GM19351 (cell line): ENCODE measurements at regions not wholly inside any gene's neighbourhood (a gene's known extent, or its start where the extent isn't known, plus 50 kb on each side); places are given as distances from the start of the nearest gene placed in this dataset.
"Not testable (repeated sequence)": the region's sequence is repeated elsewhere in the genome, so short reads cannot be mapped to it uniquely, and the experiment has no call there.

ENCODE experiments used
- ATAC-seq: cut with Tn5 transposase; IDR thresholded peaks from one replicate; pipeline ENCODE4 v1.9.1; 2021; ENCODE audit warnings: mild to moderate bottlenecking, moderate library complexity; ENCODE audit not compliant: unreplicated experiment

GRCh38 chr4:42205541-42205940 is 53.1 kb upstream of the BEND4 start:
- no peak for ATAC-seq

DNA sequence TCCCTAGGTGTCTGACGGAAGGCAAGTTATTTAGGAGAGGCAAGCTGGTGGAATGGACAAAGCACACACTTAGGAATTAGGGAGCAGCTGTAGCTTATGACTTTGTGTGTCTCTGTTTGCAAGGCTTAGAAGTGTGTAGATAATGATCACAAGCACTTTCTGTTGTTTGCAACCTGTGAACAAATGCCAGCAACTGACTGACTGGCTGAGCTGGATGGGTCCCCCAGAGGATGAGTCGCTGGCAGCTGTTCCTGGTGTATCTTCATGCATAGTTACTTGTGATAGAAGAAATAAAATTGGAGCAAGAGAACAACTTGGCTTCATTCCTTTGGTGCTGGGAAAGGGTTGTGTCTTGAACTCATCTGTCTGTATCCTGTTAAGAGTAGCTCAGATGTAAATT is 64.2 kb upstream of the BEND4 start:
- no peak for ATAC-seq

DNA sequence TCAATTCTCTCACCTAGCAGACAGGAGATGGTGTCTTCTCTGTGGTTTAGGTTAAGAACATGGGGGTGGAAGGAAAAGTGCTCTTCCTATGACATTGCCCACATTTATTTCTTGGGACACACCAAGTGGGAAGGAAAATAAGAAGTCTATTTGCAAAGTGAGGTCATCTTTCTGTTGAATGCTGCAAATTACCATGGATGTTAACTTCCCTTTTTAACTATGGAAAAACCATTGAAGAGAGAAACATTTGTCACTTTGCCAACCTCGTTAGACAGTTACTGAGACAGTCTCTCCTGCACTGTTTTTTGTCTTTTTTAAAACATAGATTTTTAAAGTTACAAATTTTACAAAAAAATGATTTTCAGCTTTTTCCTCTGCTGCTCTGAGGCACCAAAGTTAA is 72.8 kb upstream of the BEND4 start:
- ATAC-seq, result no peak

DNA sequence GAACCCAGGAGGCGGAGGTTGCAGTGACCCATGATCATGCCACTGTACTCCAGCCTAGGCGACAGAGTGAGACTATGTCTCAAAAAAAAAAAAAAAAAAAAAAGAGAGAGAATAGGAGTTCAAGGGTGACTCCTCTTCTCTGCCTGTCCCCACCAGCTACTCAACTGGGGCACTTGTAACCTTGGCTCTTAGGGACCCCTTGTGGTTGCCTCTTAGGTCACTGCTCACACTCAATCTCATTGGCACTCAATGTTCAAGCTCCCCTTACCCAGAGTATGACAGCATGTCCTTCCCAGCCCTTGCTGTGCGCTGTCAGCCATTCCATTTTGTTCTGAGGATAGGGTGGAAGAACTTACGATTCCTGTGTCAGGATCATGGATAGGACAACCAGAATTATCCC is 82.4 kb upstream of the BEND4 start:
- no peak for ATAC-seq

- no peak for ATAC-seq
These were observed 83.0 kb upstream of the BEND4 start for GRCh38 chr4:42235304-42236021.

- no peak for ATAC-seq
These were observed 84.6 kb upstream of the BEND4 start for GRCh38 chr4:42237010-42237409.

DNA sequence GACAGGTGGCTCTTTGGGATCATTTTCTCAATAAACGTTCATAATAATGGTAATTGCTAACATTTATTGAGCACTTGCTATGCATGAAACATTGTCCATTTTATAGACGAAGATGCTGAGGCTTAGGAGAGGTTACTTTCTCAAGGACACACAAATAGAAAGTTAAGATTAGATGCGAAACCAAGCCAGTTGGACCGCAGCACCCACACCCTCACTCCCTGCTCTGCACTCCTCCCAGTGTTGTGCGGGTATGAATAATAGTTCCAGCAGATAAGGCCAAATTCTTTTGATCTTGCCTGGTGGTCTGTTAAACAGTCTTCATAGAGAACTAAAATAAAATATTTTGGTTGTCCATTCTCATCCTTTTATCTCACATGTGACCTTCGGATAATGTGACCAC is 85.0 kb upstream of the BEND4 start:
- ATAC-seq, result no peak

GRCh38 chr4:42248972-42249371 is 96.5 kb upstream of the BEND4 start:
- ATAC-seq, result no peak

- no peak for ATAC-seq
These were observed 99.9 kb upstream of the BEND4 start for GRCh38 chr4:42252315-42252714.

GRCh38 chr4:42257645-42258044 is 105.2 kb upstream of the BEND4 start:
- not testable (repeated sequence) for ATAC-seq

- ATAC-seq, result no peak
These were observed 110.4 kb upstream of the BEND4 start for GRCh38 chr4:42262701-42263490.

- ATAC-seq, result no peak
These were observed 113.5 kb upstream of the BEND4 start for GRCh38 chr4:42265782-42266602.

- no peak for ATAC-seq
These were observed 115.3 kb upstream of the BEND4 start for GRCh38 chr4:42267724-42268123.

DNA sequence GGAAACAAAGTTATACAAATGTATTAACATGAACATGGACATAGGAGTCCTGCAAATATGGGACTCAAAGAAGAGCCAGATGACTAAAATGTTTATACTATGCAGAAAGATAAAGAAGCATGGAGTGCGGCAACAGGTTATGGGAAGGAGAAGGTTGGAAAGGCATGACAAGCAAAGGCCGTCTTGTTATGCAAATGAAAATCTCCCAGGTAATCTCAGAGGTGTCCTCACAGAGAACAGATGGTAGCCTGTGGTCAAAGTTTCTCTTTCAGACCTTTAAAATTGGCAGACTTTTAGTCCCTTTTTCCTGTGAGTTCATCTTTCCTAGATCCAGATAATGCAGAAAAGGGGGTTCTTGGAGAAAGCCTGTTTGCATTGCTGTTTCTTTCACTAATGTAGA is 116.4 kb upstream of the BEND4 start:
- no peak for ATAC-seq

DNA sequence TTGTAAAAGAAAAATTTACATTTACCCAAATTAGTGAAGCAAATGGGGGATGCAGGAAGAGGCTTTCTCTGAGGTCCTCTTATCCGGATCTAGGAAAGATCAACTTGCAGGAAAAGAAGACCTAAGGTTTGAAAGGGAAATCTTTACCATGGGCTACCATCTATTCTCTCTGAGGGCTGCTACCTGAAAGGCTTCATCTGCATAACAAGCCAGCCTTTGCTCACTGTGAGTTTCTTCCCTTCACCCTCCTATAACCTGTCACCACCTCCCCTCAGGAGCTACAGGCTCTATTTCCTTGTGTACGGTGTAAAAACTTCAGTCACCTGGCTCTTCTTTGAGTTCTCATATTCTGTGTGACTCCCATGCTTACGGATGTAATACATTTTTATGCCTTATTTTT is 118.6 kb upstream of the BEND4 start:
- no peak for ATAC-seq

DNA sequence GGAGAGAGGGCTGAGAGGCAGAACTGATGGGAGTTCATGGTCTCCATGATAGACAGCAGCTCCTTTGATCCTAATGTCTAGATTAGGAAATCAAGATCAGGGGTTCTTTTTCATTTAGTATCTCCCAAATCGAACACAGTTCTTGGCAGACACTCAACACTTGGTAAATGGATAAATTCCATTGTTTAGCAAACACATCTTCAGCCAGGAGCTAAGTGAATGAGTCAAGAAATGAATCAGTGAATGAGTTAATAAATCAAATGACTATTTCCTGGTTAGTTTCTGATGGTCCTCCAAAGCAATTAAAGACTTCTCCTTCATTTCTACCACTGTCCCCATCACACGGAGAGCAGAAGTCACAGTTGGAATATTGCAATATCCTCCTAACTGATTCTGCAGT is 120.0 kb upstream of the SHISA3 start:
- no peak for ATAC-seq

DNA sequence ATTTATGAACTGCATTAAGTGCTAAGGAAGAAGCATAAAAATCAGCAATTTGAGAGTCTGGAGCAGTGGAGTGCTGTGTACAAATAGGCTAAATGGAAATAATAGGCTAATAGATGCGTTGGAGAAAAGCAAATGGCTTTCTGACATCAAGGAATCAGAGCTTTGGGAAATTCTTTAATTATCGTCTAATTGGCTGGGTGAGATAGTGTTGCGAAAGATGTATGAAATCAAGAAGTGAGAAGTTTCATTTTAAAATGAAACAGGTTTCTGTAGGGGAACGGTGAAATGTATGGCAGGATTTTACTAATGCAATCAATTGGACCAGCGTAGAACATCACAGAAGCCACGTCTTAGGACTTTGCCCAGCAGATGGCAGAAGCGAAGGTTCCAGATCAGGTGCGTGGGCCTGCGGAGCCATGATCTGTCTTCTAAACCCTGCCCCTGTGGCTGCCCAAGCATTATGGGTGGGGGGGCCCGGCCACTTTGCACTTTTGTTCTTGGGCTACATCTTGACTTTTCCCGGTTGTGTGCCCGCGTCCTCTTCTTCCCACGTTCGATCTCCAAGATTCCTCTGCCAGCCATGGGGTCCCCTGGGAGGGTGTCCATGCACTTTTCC is 118.5 kb upstream of the SHISA3 start:
- ATAC-seq, result no peak

GRCh38 chr4:42280327-42281095 is 116.8 kb upstream of the SHISA3 start:
- no peak for ATAC-seq

DNA sequence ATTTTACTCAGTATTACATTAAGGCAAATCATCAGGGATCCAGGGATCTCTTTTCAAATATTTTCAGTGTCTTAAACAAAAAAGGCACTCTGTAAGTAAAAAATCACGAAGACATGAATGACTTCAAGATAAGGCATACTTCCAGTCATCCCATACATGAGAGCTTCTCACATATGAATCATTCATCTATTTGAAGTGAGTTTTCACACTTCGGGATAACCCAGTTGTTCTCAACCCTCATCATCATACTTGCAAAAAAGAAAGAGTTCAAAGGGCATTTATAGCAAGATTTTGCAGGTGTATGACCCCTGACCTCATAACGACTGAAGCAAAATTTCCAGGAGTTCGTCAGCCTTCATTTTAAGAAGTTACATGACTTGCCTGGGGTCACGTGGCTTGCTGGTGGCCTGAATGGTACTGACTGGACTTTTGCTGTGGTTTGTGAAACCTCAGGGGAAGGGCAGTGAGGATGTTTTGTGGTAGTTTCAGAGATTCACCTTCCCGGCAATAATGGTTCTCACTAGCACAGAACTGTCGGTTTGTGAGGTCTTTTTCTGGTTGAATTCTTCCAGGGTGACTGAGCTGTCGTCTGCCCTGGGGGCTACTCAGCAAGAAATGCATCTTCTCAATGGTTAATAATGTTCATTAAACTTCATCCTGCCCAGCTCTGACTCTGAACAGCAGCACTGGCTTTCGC is 115.8 kb upstream of the SHISA3 start:
- peak; percentile 54 for ATAC-seq
